Kidney (tissue), 13 donors: ENCODE measurements at regions not wholly inside any gene's neighbourhood (a gene's known extent, or its start where the extent isn't known, plus 50 kb on each side); places are given as distances from the start of the nearest gene placed in this dataset.

ENCODE experiments used
- DNase-seq, 5 donors: peaks; one replicate each; pipeline ENCODE4 v3.0.0-alpha.2; 2013 to 2020
- FAIRE-seq: peaks from 2 replicates; lab custom pipeline; 2012; peaks lifted over from hg19 to GRCh38; lab: Jason Lieb, UNC
- H3K27ac ChIP-seq, 2 donors: one replicate each; pipeline ENCODE4 v1.7.0; 2013; ENCODE audit warnings: low read depth in 2 of 2, low read length in 2 of 2, inconsistent platforms in 1 of 2
- H3K27me3 ChIP-seq: one replicate; pipeline ENCODE4 v1.7.1; 2013; ENCODE audit warnings: low read length, inconsistent platforms; ENCODE audit not compliant: control insufficient read depth, insufficient read depth
- H3K36me3 ChIP-seq, 3 donors: one replicate each; pipeline versions ENCODE4 v1.7.0 to v1.7.1; 2013; ENCODE audit warnings: low read length in 3 of 3, control low read depth in 1 of 3, inconsistent platforms in 1 of 3; ENCODE audit not compliant: insufficient read depth in 3 of 3, control insufficient read depth in 2 of 3
- H3K4me1 ChIP-seq, 3 donors: one replicate each; pipeline versions ENCODE4 v1.7.0 to v1.7.1; 2013; ENCODE audit warnings: low read length in 3 of 3, inconsistent platforms in 1 of 3, low read depth in 1 of 3; ENCODE audit not compliant: control insufficient read depth in 2 of 3, insufficient read depth in 2 of 3
- H3K4me3 ChIP-seq, 3 donors: one replicate each; pipeline versions ENCODE4 v1.7.0 to v1.8.1; 2013; ENCODE audit warnings: low read length in 3 of 3, control low read depth in 1 of 3, inconsistent platforms in 1 of 3
- H3K9ac ChIP-seq, 3 donors: one replicate each; pipeline versions ENCODE4 v1.7.0 to v1.7.1; 2013; ENCODE audit warnings: low read length in 3 of 3, control low read depth in 1 of 3, inconsistent platforms in 1 of 3
- H3K9me3 ChIP-seq, 3 donors: one replicate each; pipeline versions ENCODE4 v1.7.0 to v1.7.1; 2013; ENCODE audit warnings: low read length in 3 of 3, control low read depth in 1 of 3, inconsistent platforms in 1 of 3; ENCODE audit not compliant: control insufficient read depth in 2 of 3, insufficient read depth in 1 of 3
- intact Hi-C: fragments of 100-400 bp; cut with DNase I; formaldehyde crosslinking; loops from one replicate; pipeline ENCODE4 v1.11.1; 2022
- TF ChIP-seq, protein P1 (sequence below): IDR thresholded peaks from 3 replicates; pipeline ENCODE4 v1.5.1; 2012; ENCODE audit warnings: mild to moderate bottlenecking, moderate library complexity, borderline replicate concordance; ENCODE audit not compliant: insufficient read depth; ENCODE audit errors: extremely low read depth
- donor health status: control.
- donor health status: control.
- donor health status: control.
- donor health status: control.
- donor health status: control.
- donor health status: DM: yes; HTN: yes; CAD: no.
- donor health status: Normal renal cell carcinoma (clear cell type).

DNA sequence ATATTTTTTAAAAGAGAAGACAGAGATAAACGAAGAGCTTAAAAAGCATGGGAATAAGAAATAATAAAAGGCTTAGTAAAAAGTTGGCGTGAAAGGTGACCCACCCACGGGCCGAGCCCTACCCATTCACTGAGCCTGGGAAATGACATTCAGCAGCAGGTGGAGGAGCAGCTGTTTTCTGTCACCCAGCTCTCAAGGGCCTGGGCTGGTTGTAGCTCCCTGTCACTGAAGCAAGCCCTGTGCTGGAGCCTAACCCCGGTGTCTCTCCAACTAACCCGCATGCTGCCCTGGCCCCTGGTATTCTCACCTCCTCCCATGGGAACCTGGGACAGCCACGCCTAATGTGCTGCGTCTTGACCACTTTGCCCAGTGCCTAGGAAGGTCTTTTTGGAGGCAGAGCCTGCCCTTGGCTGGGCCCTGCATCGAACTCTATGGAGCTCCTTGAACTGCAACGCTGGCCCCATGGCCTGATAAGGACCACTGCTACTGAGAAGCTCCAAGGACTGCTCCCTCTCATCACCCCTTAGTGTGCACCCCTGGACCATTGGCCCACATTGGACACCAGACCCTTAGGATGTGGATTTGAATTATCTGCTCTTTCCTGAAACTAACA lies 68.8 kb upstream of the IYD start:
- Histone ChIP-seq H3K27ac (no peak overlapping the region), H3K4me1 (no peaks in the 10 kb centered on the region), H3K4me3 (no peak overlapping the region), H3K9ac (no peak overlapping the region), H3K9me3 (peaks cover 0 to 17% (median 0%) of the 10 kb centered on the region in 3 donors), H3K36me3 (no peaks in the 10 kb centered on the region), H3K27me3 (no peaks in the 10 kb centered on the region)
- TF ChIP-seq, protein P1, sequence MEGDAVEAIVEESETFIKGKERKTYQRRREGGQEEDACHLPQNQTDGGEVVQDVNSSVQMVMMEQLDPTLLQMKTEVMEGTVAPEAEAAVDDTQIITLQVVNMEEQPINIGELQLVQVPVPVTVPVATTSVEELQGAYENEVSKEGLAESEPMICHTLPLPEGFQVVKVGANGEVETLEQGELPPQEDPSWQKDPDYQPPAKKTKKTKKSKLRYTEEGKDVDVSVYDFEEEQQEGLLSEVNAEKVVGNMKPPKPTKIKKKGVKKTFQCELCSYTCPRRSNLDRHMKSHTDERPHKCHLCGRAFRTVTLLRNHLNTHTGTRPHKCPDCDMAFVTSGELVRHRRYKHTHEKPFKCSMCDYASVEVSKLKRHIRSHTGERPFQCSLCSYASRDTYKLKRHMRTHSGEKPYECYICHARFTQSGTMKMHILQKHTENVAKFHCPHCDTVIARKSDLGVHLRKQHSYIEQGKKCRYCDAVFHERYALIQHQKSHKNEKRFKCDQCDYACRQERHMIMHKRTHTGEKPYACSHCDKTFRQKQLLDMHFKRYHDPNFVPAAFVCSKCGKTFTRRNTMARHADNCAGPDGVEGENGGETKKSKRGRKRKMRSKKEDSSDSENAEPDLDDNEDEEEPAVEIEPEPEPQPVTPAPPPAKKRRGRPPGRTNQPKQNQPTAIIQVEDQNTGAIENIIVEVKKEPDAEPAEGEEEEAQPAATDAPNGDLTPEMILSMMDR = no peak
- peak in 3 of 5 donors; percentile 38 to 62 (median 47) for DNase-seq
- FAIRE-seq = no peak
- intact Hi-C loops = no loop called here

DNA sequence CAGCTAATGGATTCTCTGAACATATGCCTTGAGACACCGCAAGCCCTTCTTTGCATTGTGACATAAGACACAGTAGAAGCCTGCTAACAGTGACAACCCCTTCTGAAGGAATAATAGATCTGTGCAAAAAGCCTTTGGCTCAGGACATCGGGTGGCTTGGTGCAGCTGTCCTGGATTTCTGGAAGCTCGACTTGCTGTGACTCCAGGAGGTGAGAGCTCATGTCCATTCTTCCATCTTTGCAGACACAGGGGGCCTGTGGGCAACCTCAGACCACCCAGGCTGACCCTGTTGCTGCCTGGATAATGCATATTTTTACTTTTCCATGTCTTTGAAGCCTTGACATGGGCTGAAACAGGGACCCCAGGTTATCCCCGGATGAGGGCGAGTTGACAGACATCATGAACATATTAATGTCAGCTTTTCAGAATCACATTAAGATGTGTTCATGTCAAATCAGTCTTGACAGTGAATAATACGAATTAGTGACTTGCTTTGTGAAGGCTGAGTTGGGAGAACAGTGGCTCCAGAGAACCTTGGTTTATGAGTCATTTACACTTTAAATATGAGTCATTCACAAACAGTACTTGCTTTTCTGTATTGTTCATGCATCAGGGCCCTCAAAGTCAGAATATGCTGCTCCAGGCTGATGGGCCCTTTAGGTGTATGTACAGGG lies 66.8 kb upstream of the IYD start:
- H3K9me3 ChIP-seq = peaks cover 0 to 13% (median 0%) of the 10 kb centered on the region in 3 donors
- intact Hi-C loops = no loop called here
- H3K27me3 ChIP-seq = no peaks in the 10 kb centered on the region
- no peak overlapping the region for H3K4me3 ChIP-seq
- DNase-seq = no peak
- TF ChIP-seq, protein P1 = no peak
- no peaks in the 10 kb centered on the region for H3K4me1 ChIP-seq
- no peak for FAIRE-seq
- H3K36me3 ChIP-seq = no peaks in the 10 kb centered on the region
- H3K9ac ChIP-seq = no peak overlapping the region
- no peak overlapping the region for H3K27ac ChIP-seq

DNA sequence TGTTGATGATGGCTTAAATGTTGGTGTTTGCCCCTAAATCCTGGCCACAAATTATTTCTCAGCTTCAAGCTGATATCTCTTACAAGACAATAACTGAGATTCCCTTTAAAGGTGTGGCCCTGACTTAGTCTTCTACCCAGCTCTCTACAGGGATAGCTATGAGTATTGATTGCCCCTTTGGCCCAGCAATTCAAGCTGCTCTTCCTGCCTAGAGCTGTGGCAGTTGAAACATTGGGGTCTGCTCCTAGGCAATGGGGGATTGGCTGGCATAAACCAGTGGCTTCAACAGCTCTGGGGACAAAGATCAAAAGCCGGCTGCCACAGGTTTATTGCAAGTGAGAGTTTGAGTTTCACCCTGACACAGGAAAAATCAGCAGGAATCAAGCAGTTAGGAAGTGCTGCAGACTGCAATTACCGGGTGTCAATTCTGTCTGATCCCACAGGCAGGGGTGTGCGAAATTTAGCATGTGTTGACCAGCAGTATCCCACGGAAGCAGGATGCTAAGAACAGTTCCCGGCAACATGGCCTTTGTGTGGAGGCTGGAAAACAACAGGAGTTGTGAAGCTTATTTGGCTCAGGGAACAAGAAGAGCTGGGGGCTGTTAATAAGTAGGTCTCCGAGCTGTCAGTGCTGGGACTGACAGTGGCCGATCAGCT lies 66.2 kb upstream of the IYD start:
- peak in 2 of 5 donors; percentile 23 to 29 for DNase-seq

More for the DNA sequence above, 66.2 kb upstream of the IYD start:
- H3K27me3 ChIP-seq = no peaks in the 10 kb centered on the region
- no peak overlapping the region for H3K4me3 ChIP-seq
- no peaks in the 10 kb centered on the region for H3K36me3 ChIP-seq
- no peak overlapping the region for H3K27ac ChIP-seq
- no peak for FAIRE-seq
- H3K9ac ChIP-seq = no peak overlapping the region
- TF ChIP-seq, protein P1 = no peak
- peaks cover 0 to 6% (median 0%) of the 10 kb centered on the region in 3 donors for H3K9me3 ChIP-seq
- intact Hi-C loops = no loop called here
- no peaks in the 10 kb centered on the region for H3K4me1 ChIP-seq
